H1 (cell line): ENCODE measurements at regions not wholly inside any gene's neighbourhood (a gene's known extent, or its start where the extent isn't known, plus 50 kb on each side); places are given as distances from the start of the nearest gene placed in this dataset.

Source experiments
- CTCF ChIA-PET: fragments of 300-600 bp; sonication (Branson Sonifier 250); formaldehyde crosslinking; loops from one replicate; lab custom pipeline; 2021; ENCODE audit not compliant: partially characterized antibody; lab: Charles Lee
- POLR2A ChIA-PET: fragments of 300-600 bp; sonication (Branson Sonifier 250); formaldehyde crosslinking; loops from one replicate; lab custom pipeline; 2021; ENCODE audit warnings: inconsistent platforms; ENCODE audit not compliant: partially characterized antibody; lab: Charles Lee
- DNase-seq, 2 experiments: peaks; one replicate each; pipeline versions ENCODE4 v3.0.0 to v3.0.0-alpha.2; 2010 to 2022; ENCODE audit warnings: low spot score in 2 of 2, low read depth in 1 of 2, mixed read lengths in 1 of 2
- FAIRE-seq: peaks from 2 replicates; lab custom pipeline; 2011; peaks lifted over from hg19 to GRCh38; lab: Jason Lieb, UNC
- H2AFZ ChIP-seq: 2 replicates; pipeline ENCODE4 v1.8.1; 2012; ENCODE audit warnings: low read length, inconsistent platforms
- H2AK5ac ChIP-seq: 2 replicates; pipeline ENCODE4 v1.6.1; 2013; ENCODE audit warnings: low read depth, low read length
- H2BK120ac ChIP-seq: replicated peaks from 2 replicates; pipeline ENCODE3; 2013; ENCODE audit warnings: low read depth, low read length, inconsistent platforms
- H2BK12ac ChIP-seq: 2 replicates; pipeline ENCODE4 v1.6.1; 2013; ENCODE audit warnings: low read depth, low read length
- H2BK15ac ChIP-seq: 2 replicates; pipeline ENCODE4 v1.6.1; 2013; ENCODE audit warnings: low read length
- H2BK20ac ChIP-seq: 2 replicates; pipeline ENCODE4 v1.6.1; 2013; ENCODE audit warnings: low read length
- H2BK5ac ChIP-seq: 2 replicates; pipeline ENCODE4 v1.6.1; 2013; ENCODE audit warnings: low read depth, low read length
- H3K14ac ChIP-seq: 2 replicates; pipeline ENCODE4 v1.6.1; 2013; ENCODE audit warnings: inconsistent platforms; ENCODE audit not compliant: insufficient read length
- H3K18ac ChIP-seq: 2 replicates; pipeline ENCODE4 v1.6.1; 2013; ENCODE audit warnings: low read length; ENCODE audit errors: extremely low read depth
- H3K23ac ChIP-seq: 2 replicates; pipeline ENCODE4 v1.6.1; 2013; ENCODE audit warnings: inconsistent platforms; ENCODE audit not compliant: insufficient read length
- H3K23me2 ChIP-seq: 2 replicates; pipeline ENCODE4 v1.6.1; 2013; ENCODE audit warnings: low read depth, low read length
- H3K27ac ChIP-seq: 2 replicates; pipeline ENCODE4 v1.6.1; 2011; ENCODE audit warnings: low read depth, low read length, inconsistent platforms
- H3K27me3 ChIP-seq, 4 experiments: replicated peaks in 1 of 4; 1 replicate in 1 of 4; 2 replicates in 3 of 4; pipeline versions ENCODE4 v1.6.1 to v1.8.1; 2011 to 2013; ENCODE audit warnings: low read length in 3 of 4, mild to moderate bottlenecking in 3 of 4, inconsistent platforms in 2 of 4, mixed read lengths in 2 of 4, moderate library complexity in 1 of 4; ENCODE audit not compliant: control insufficient read depth in 3 of 4, insufficient read depth in 3 of 4; ENCODE audit errors: extremely low read depth in 1 of 4
- H3K36me3 ChIP-seq, 4 experiments: 2 replicates each; pipeline versions ENCODE4 v1.6.1 to v1.8.1; 2011 to 2013; ENCODE audit warnings: mild to moderate bottlenecking in 4 of 4, low read length in 3 of 4, moderate library complexity in 2 of 4, control low read depth in 1 of 4, inconsistent platforms in 1 of 4; ENCODE audit not compliant: insufficient read depth in 4 of 4, control insufficient read depth in 2 of 4
- H3K4ac ChIP-seq: replicated peaks from 2 replicates; pipeline ENCODE3; 2013; ENCODE audit warnings: low read length, low read depth, mixed read lengths, inconsistent platforms; ENCODE audit not compliant: insufficient read length
- H3K4me1 ChIP-seq, 4 experiments: replicated peaks in 1 of 4; 1 replicate in 1 of 4; 2 replicates in 3 of 4; pipeline versions ENCODE4 v1.6.1 to v1.8.1; 2011 to 2013; ENCODE audit warnings: low read length in 3 of 4, inconsistent platforms in 2 of 4, mixed read lengths in 1 of 4; ENCODE audit not compliant: insufficient read depth in 4 of 4, control insufficient read depth in 3 of 4
- H3K4me2 ChIP-seq, 2 experiments: 2 replicates each; pipeline versions ENCODE4 v1.6.1 to v1.8.1; 2011 to 2013; ENCODE audit warnings: low read depth in 2 of 2, low read length in 2 of 2, control low read depth in 1 of 2, inconsistent platforms in 1 of 2, mild to moderate bottlenecking in 1 of 2; ENCODE audit not compliant: insufficient read depth in 1 of 2
- H3K4me3 ChIP-seq, 4 experiments: fragments of 200-600, 300-600 bp in 1 of 4; sonication (generic), shearing (Covaris generic), sonication (Bioruptor Twin) in 1 of 4; 2 replicates each; pipeline versions ENCODE4 v1.5.1 to v1.8.1; 2011 to 2016; ENCODE audit warnings: low read length in 4 of 4, low read depth in 3 of 4, control low read depth in 2 of 4, inconsistent platforms in 2 of 4, mild to moderate bottlenecking in 2 of 4, mixed read lengths in 1 of 4, moderate library complexity in 1 of 4; ENCODE audit not compliant: insufficient read depth in 2 of 4; ENCODE audit errors: extremely low read depth in 1 of 4
- H3K56ac ChIP-seq: replicated peaks from 2 replicates; pipeline ENCODE3; 2013; ENCODE audit warnings: low read depth, mild to moderate bottlenecking, mixed read lengths, low read length, inconsistent platforms; ENCODE audit not compliant: insufficient read length
- H3K79me1 ChIP-seq: 2 replicates; pipeline ENCODE4 v1.6.1; 2013; ENCODE audit warnings: low read depth, low read length, control low read depth
- H3K79me2 ChIP-seq, 2 experiments: 2 replicates each; pipeline versions ENCODE4 v1.6.1 to v1.8.1; 2012 to 2013; ENCODE audit warnings: low read length in 2 of 2, mild to moderate bottlenecking in 2 of 2, inconsistent platforms in 1 of 2; ENCODE audit not compliant: insufficient read depth in 2 of 2, control insufficient read depth in 1 of 2
- H3K9ac ChIP-seq, 4 experiments: replicated peaks in 1 of 4; 1 replicate in 1 of 4; 2 replicates in 3 of 4; pipeline versions ENCODE4 v1.6.1 to v1.8.1; 2011 to 2013; ENCODE audit warnings: low read depth in 3 of 4, low read length in 3 of 4, control low read depth in 2 of 4, mild to moderate bottlenecking in 2 of 4, moderate library complexity in 2 of 4, inconsistent platforms in 1 of 4; ENCODE audit errors: extremely low read depth in 1 of 4
- H3K9me3 ChIP-seq, 2 experiments: 2 replicates each; pipeline versions ENCODE4 v1.6.1 to v1.8.1; 2012 to 2013; ENCODE audit warnings: mild to moderate bottlenecking in 2 of 2, moderate library complexity in 2 of 2, control low read depth in 1 of 2, inconsistent platforms in 1 of 2, low read depth in 1 of 2, low read length in 1 of 2, mixed read lengths in 1 of 2; ENCODE audit not compliant: insufficient read depth in 2 of 2
- H4K20me1 ChIP-seq, 2 experiments: replicated peaks in 1 of 2; 2 replicates each; pipeline versions ENCODE3 to v1.8.1; 2011 to 2013; ENCODE audit warnings: inconsistent platforms in 2 of 2, low read length in 2 of 2, mild to moderate bottlenecking in 1 of 2; ENCODE audit not compliant: insufficient read depth in 2 of 2, control insufficient read depth in 1 of 2
- H4K5ac ChIP-seq: 2 replicates; pipeline ENCODE4 v1.6.1; 2013; ENCODE audit warnings: low read length, low read depth, mixed read lengths, inconsistent platforms; ENCODE audit not compliant: insufficient read length
- H4K8ac ChIP-seq: 2 replicates; pipeline ENCODE4 v1.8.0; 2013; ENCODE audit warnings: mild to moderate bottlenecking, moderate library complexity, low read length, inconsistent platforms; ENCODE audit not compliant: insufficient read depth; ENCODE audit errors: extremely low read depth
- H4K91ac ChIP-seq: replicated peaks from 2 replicates; pipeline ENCODE3; 2013; ENCODE audit warnings: low read length, mixed read lengths, inconsistent platforms; ENCODE audit not compliant: insufficient read length
- ASH2L ChIP-seq: fragments of 200-600, 300-600 bp; sonication (generic); IDR thresholded peaks from one replicate; pipeline ENCODE4 v1.7.1; 2017; ENCODE audit warnings: low read length
- BACH1 ChIP-seq: IDR thresholded peaks from 2 replicates; pipeline ENCODE4 v1.6.1; 2012; ENCODE audit warnings: low read length, improper control_type of control experiment
- BRCA1 ChIP-seq: IDR thresholded peaks from 2 replicates; pipeline ENCODE4 v1.6.1; 2012; ENCODE audit warnings: low read depth, low read length, improper control_type of control experiment
- CBX5 ChIP-seq: fragments of 300-800, 300-1000 bp; sonication (generic); IDR thresholded peaks from 2 replicates; pipeline ENCODE4 v1.7.1; 2016; ENCODE audit warnings: antibody characterized with exemption, low read length, low read depth
- CHD1 ChIP-seq: IDR thresholded peaks from 2 replicates; pipeline ENCODE4 v1.6.1; 2012; ENCODE audit warnings: low read depth, low read length, improper control_type of control experiment
- POLR2A ChIP-seq, 2 experiments: IDR thresholded peaks; 1 replicate in 1 of 2; 2 replicates in 1 of 2; pipeline ENCODE4 v1.6.1; 2011; ENCODE audit warnings: low read depth in 2 of 2, low read length in 2 of 2, mild to moderate bottlenecking in 2 of 2; ENCODE audit errors: control extremely low read depth in 1 of 2
- POU5F1 ChIP-seq: IDR thresholded peaks from 2 replicates; pipeline ENCODE4 v1.6.1; 2011; ENCODE audit warnings: low read depth, mild to moderate bottlenecking, low read length, moderate library complexity
- RAD21 ChIP-seq, 2 experiments: IDR thresholded peaks in 1 of 2; conservative IDR thresholded peaks in 1 of 2; 2 replicates each; pipeline ENCODE4 v1.6.1; 2011; ENCODE audit warnings: low read depth in 2 of 2, low read length in 2 of 2, improper control_type of control experiment in 1 of 2, inconsistent platforms in 1 of 2, mild to moderate bottlenecking in 1 of 2, moderate library complexity in 1 of 2
- RFX5 ChIP-seq: IDR thresholded peaks from 2 replicates; pipeline ENCODE4 v1.6.1; 2011; ENCODE audit warnings: low read depth, low read length, improper control_type of control experiment, borderline replicate concordance
- RXRA ChIP-seq: IDR thresholded peaks from 2 replicates; pipeline ENCODE4 v1.6.1; 2011; ENCODE audit warnings: low read depth, mild to moderate bottlenecking, low read length, moderate library complexity; ENCODE audit not compliant: insufficient read depth
- SAP30 ChIP-seq: fragments of 300-600 bp; sonication (generic); IDR thresholded peaks from 2 replicates; pipeline ENCODE4 v1.7.1; 2012; ENCODE audit warnings: low read length, moderate library complexity, mild to moderate bottlenecking, inconsistent platforms; ENCODE audit not compliant: insufficient read depth, insufficient replicate concordance
- SP2 ChIP-seq: IDR thresholded peaks from 2 replicates; pipeline ENCODE4 v1.6.1; 2012; ENCODE audit warnings: mild to moderate bottlenecking, low read length, inconsistent platforms
- WGBS, 2 experiments: shearing (Covaris generic) in 1 of 2; methylation state at CpG; one replicate each; pipeline versions ENCODE4 v1.1.6 to v1.1.7; 2013 to 2015; ENCODE audit warnings: low lambda C conversion rate in 2 of 2, mixed read lengths in 2 of 2, inconsistent platforms in 1 of 2, low coverage in 1 of 2, missing lambda C conversion rate in 1 of 2; ENCODE audit not compliant: insufficient replicate concordance in 2 of 2, insufficient coverage in 1 of 2, insufficient read length in 1 of 2; ENCODE audit errors: extremely low coverage in 1 of 2, missing lambda C conversion rate in 1 of 2; 5-methylcytosine and 5-hydroxymethylcytosine counted together

GRCh38 chr10:8302565-8302964 is 248.1 kb downstream of the GATA3 start:
- WGBS, 2 experiments = 73% methylated on average over 6 of the region's 6 CpGs; no CpG with 5 or more reads in 1 of the 2 experiments
- POLR2A ChIA-PET = interaction anchor here (0.8 kb wide), 1 partner anchor 14 kb away, joined by 3 read pairs; no protein-coding TSS in a partner anchor
- Histone ChIP-seq H3K27me3 (peaks cover 0 to 2% (median 0%) of the 10 kb centered on the region in 4 experiments; a peak in 2 of 7 replicates), H4K8ac (no peak overlapping the region), H3K18ac (no peak overlapping the region), H3K4me3 (no peak overlapping the region), H3K79me1 (no peaks in the 10 kb centered on the region), H3K9me3 (no peaks in the 10 kb centered on the region), H3K4ac (no peak overlapping the region), H2AFZ (no peak overlapping the region), H3K14ac (no peak overlapping the region), H3K23me2 (no peaks in the 10 kb centered on the region), H3K79me2 (no peaks in the 10 kb centered on the region), H3K56ac (no peak overlapping the region), H2BK15ac (no peak overlapping the region), H2BK5ac (no peak overlapping the region), H3K4me2 (no peak overlapping the region), H3K27ac (no peak overlapping the region), H4K91ac (no peak overlapping the region), H4K5ac (no peak overlapping the region), H3K36me3 (no peaks in the 10 kb centered on the region), H4K20me1 (no peaks in the 10 kb centered on the region), H2BK20ac (no peak overlapping the region), H2AK5ac (no peak overlapping the region), H2BK12ac (no peak overlapping the region), H3K23ac (no peak overlapping the region), H2BK120ac (no peak overlapping the region), H3K9ac (no peak overlapping the region), H3K4me1 (peaks cover 0 to 5% (median 0%) of the 10 kb centered on the region in 4 experiments; a peak in 3 of 7 replicates)
- CTCF ChIA-PET = no interaction called here
- FAIRE-seq = no peak
- no peak for DNase-seq
- no peak for TF ChIP-seq CHD1
- no peak for TF ChIP-seq ASH2L
- no peak for TF ChIP-seq BRCA1
- TF ChIP-seq RFX5 = no peak
- TF ChIP-seq BACH1 = no peak
- no peak for TF ChIP-seq CBX5
- no peak for TF ChIP-seq SP2
- no peak for TF ChIP-seq POU5F1
- no peak for TF ChIP-seq RXRA
- TF ChIP-seq RAD21 (IDR thresholded peaks at IDR 0.05 in 1 of 2, conservative IDR thresholded peaks at IDR 0.05 in 1 of 2; ENCODE audit: low read depth in 2 of 2, low read length in 2 of 2) = no peak
- TF ChIP-seq POLR2A (IDR thresholded peaks at IDR 0.05; ENCODE audit: control extremely low read depth in 1 of 2, low read depth in 2 of 2, low read length in 2 of 2) = no peak
- TF ChIP-seq SAP30 = no peak
